Psoas muscle (tissue), 7 donors: ENCODE measurements at regions not wholly inside any gene's neighbourhood (a gene's known extent, or its start where the extent isn't known, plus 50 kb on each side); places are given as distances from the start of the nearest gene placed in this dataset.

Experiments used
- ATAC-seq, 4 donors: fragments of 200-7000 bp; cut with Tn5 transposase; one replicate each; pipeline ENCODE4 v1.9.1; 2020; ENCODE audit warnings: moderate library complexity in 3 of 4, mild to moderate bottlenecking in 2 of 4
- DNase-seq, 2 donors: peaks; one replicate each; pipeline ENCODE4 v3.0.0-alpha.2; 2020
- H3K27ac ChIP-seq: fragments of 200-600 bp; one replicate; pipeline ENCODE4 v1.8.0; 2022
- H3K27me3 ChIP-seq, 3 donors: fragments of 200-600 bp in 1 of 3; one replicate each; pipeline versions ENCODE4 v1.6.1 to v1.8.0; 2013 to 2022; ENCODE audit warnings: low read length in 2 of 3, mild to moderate bottlenecking in 2 of 3, moderate library complexity in 1 of 3; ENCODE audit not compliant: insufficient read depth in 3 of 3
- H3K36me3 ChIP-seq, 2 donors: fragments of 200-600 bp in 1 of 2; one replicate each; pipeline versions ENCODE4 v1.6.1 to v1.8.0; 2013 to 2022; ENCODE audit warnings: low read depth in 1 of 2, mild to moderate bottlenecking in 1 of 2, moderate library complexity in 1 of 2; ENCODE audit not compliant: insufficient read depth in 1 of 2
- H3K4me1 ChIP-seq: fragments of 200-600 bp; one replicate; pipeline ENCODE4 v1.8.0; 2022
- H3K4me3 ChIP-seq: fragments of 200-600 bp; one replicate; pipeline ENCODE4 v1.8.0; 2022; ENCODE audit warnings: mild to moderate bottlenecking
- H3K9me3 ChIP-seq: fragments of 200-600 bp; one replicate; pipeline ENCODE4 v1.8.0; 2022
- WGBS, 3 donors: extraction: QIAGEN DNeasy Blood & Tissue Kit; methylation state at CpG; one replicate each; pipeline versions ENCODE4 v1.1.6 to v1.1.7; 2013; 5-methylcytosine and 5-hydroxymethylcytosine counted together
- intact Hi-C, 2 donors: fragments of 100-400 bp; cut with DNase I; formaldehyde crosslinking; loops; one replicate each; pipeline versions ENCODE4 v1.11.0 to v1.14.2; 2022
- TF ChIP-seq, protein P1 (sequence below): fragments of 200-600 bp; IDR thresholded peaks from one replicate; pipeline ENCODE4 v1.8.0; 2022; ENCODE audit warnings: antibody characterized with exemption
- donor health status: healthy with polysubstance abuse.
- donor health status: DM: no; HTN: no; CAD: no; lungs with moderate emphysema.
- donor health status: Bipolar disorder and iron deficiency.
- donor health status: healthy.
- donor health status: DM: yes; HTN: yes; CAD: no.
- donor health status: DM: no; HTN: no; CAD: no.
- donor health status: DM: yes; HTN: yes; CAD: no.

GRCh38 chr6:159461998-159462397 lies 231.0 kb downstream of the SOD2 start:
- Histone ChIP-seq H3K9me3 (no peaks in the 10 kb centered on the region), H3K36me3 (no peaks in the 10 kb centered on the region), H3K4me3 (no peak overlapping the region), H3K27me3 (no peaks in the 10 kb centered on the region), H3K4me1 (no peaks in the 10 kb centered on the region), H3K27ac (no peak overlapping the region)
- ATAC-seq, result no peak
- TF ChIP-seq, protein P1, sequence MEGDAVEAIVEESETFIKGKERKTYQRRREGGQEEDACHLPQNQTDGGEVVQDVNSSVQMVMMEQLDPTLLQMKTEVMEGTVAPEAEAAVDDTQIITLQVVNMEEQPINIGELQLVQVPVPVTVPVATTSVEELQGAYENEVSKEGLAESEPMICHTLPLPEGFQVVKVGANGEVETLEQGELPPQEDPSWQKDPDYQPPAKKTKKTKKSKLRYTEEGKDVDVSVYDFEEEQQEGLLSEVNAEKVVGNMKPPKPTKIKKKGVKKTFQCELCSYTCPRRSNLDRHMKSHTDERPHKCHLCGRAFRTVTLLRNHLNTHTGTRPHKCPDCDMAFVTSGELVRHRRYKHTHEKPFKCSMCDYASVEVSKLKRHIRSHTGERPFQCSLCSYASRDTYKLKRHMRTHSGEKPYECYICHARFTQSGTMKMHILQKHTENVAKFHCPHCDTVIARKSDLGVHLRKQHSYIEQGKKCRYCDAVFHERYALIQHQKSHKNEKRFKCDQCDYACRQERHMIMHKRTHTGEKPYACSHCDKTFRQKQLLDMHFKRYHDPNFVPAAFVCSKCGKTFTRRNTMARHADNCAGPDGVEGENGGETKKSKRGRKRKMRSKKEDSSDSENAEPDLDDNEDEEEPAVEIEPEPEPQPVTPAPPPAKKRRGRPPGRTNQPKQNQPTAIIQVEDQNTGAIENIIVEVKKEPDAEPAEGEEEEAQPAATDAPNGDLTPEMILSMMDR, result no peak
- intact Hi-C loops, result no loop called here
- WGBS, 3 donors, result 66 to 73% (median 71%) methylated on average over 1 of the region's 1 CpG
- DNase-seq, result no peak

- H3K27me3 ChIP-seq, result no peaks in the 10 kb centered on the region
- H3K9me3 ChIP-seq, result no peaks in the 10 kb centered on the region
- H3K36me3 ChIP-seq, result no peaks in the 10 kb centered on the region
- no peaks in the 10 kb centered on the region for H3K4me1 ChIP-seq
- DNase-seq, result no peak
- WGBS, 3 donors, result 79 to 81% (median 79%) methylated on average over 5 of the region's 5 CpGs
- no peak overlapping the region for H3K4me3 ChIP-seq
- TF ChIP-seq, protein P1, result no peak
- H3K27ac ChIP-seq, result no peak overlapping the region
- intact Hi-C loops, result no loop called here
- ATAC-seq, result no peak
Measured at GRCh38 chr6:159461266-159461665, 231.8 kb downstream of the SOD2 start.

- Histone ChIP-seq H3K36me3 (no peaks in the 10 kb centered on the region), H3K27ac (no peak overlapping the region), H3K4me1 (no peaks in the 10 kb centered on the region), H3K27me3 (no peaks in the 10 kb centered on the region), H3K4me3 (no peak overlapping the region), H3K9me3 (no peaks in the 10 kb centered on the region)
- 78 to 85% (median 84%) methylated on average over 4 of the region's 4 CpGs for WGBS, 3 donors
- ATAC-seq, result no peak
- no peak for DNase-seq
- TF ChIP-seq, protein P1, result no peak
- intact Hi-C loops, result no loop called here
Measured at GRCh38 chr6:159460476-159460875, 232.6 kb downstream of the SOD2 start.

DNA sequence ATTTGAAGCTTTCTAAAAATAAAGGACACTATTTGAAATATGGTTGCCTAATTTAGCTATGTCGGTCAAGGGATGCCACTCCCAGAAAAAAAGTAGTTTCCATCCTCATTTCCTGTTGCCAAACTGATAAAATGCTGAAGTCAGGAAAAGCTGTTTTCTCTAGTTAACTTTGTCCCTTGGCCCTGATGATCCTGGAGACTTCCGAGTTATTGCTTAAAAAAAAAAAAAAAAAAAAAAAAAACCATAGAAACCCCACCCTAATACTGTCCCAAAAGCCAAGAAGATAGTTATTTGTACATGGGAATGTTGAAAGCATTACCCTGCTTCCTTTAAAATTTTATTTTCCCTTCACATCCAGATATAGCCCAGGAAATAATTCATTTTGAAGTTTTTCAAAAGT lies 236.7 kb downstream of the SOD2 start:
- no peaks in the 10 kb centered on the region for H3K27me3 ChIP-seq
- no peaks in the 10 kb centered on the region for H3K36me3 ChIP-seq
- ATAC-seq, result peak in 2 of 4 donors; percentile 50 to 55
- H3K4me1 ChIP-seq, result no peaks in the 10 kb centered on the region
- no peak for DNase-seq
- intact Hi-C loops, result no loop called here
- TF ChIP-seq, protein P1, result no peak
- H3K9me3 ChIP-seq, result no peaks in the 10 kb centered on the region
- no peak overlapping the region for H3K27ac ChIP-seq
- WGBS, 3 donors, result 42 to 55% (median 43%) methylated on average over 2 of the region's 2 CpGs
- no peak overlapping the region for H3K4me3 ChIP-seq

GRCh38 chr6:159455700-159456274 lies 237.3 kb downstream of the SOD2 start:
- 87 to 93% (median 89%) methylated on average over 12 to 15 of the region's 15 CpGs for WGBS, 3 donors
- no peaks in the 10 kb centered on the region for H3K36me3 ChIP-seq
- H3K27ac ChIP-seq, result no peak overlapping the region
- ATAC-seq (peak in 1 of 4 donors; percentile 46), DNase-seq (no peak)
- H3K27me3 ChIP-seq, result no peaks in the 10 kb centered on the region
- no peaks in the 10 kb centered on the region for H3K9me3 ChIP-seq
- intact Hi-C loops, result no loop called here
- no peak overlapping the region for H3K4me3 ChIP-seq
- H3K4me1 ChIP-seq, result no peaks in the 10 kb centered on the region
- TF ChIP-seq, protein P1, result no peak
